Stimulated activated CD8-positive, alpha-beta memory T cell treated with anti-CD3 and anti-CD28 coated beads, Interleukin-12 subunit alpha, Interleukin-12 subunit beta, amount 100 ng/mL, for 24 hours (primary cell): ENCODE measurements at regions not wholly inside any gene's neighbourhood (a gene's known extent, or its start where the extent isn't known, plus 50 kb on each side); places are given as distances from the start of the nearest gene placed in this dataset.

Experiments used
- DNase-seq: peaks from one replicate; pipeline ENCODE4 v3.0.0-alpha.2; 2020; ENCODE audit errors: extremely low read depth

DNA sequence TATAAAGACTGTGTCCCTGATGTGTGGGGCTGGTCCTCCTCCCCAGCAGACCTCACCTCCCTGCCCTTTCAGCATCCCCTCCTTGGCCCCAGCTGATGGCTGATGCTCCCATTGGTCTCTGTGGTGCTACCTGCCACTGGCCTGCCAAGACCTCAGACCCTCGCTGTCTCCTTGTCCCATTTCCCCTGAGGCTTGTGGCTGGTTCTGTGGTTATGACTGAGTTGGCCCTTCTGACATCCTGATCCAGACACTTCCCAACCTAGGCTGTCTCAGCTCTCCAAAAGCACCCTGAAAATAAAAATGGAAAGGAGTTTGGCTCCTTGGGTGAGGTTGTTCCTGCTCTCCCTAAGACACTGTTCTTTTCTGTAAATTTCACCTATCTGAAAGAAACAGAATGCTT, 214.2 kb downstream of the RPS24 start:
- DNase-seq: no peak

- DNase-seq: no peak
Measured at GRCh38 chr10:78248651-78249464, 215.2 kb downstream of the RPS24 start.

GRCh38 chr10:78249690-78250089, 216.0 kb downstream of the RPS24 start:
- no peak for DNase-seq

DNA sequence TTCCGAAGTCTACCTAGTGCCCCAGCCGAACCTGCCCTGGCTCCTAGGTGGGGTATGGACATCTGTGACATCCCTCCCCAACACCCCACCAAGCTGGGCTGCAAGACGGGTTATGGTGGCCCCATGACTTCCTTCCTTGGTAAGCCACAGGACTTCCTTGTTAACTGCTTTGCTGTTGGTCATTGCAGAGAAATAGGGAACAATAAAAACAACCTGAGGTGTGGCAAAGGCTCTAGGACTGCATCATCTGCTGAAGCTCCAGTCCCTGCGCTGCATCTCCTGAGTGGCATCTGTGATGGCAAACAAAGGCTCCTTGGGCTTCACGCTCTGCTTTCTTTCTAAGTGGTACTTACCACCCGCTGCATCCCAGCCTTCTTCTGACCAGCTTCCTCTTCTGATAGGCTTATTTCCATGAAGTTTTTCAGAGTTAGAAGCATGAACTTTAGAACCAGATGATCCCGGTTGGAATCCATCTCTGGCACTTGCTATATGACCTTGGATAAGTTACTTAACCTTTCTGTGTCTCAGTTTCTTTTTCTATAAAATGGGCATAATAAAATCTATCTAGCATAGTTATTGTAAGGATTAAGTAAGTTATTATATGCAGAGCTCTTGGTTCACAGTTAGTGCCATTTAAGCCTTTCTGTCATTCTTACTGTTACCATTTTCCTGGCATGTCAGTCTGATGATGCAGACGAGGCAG, 216.8 kb downstream of the RPS24 start:
- DNase-seq: no peak

- DNase-seq: no peak
Measured at GRCh38 chr10:78251016-78251385, 217.3 kb downstream of the RPS24 start.

DNA sequence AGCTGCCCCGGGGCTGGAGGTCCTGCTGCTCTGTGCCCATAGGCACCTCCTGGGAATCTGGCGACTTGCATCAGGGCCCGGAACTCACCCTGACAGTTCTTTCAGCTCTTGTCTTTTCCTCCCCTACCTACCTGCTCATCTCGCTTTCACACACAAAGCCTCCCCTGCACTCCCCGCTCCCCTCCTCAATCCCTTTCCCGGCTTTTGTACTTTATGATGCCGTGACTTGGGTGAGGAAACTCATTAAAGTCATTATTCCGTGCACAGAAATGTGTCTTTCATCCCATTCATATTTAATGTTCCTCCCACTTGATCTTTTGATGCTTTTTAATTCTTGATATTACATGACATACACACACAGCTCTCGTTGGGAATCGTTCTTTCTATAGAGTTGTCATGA, 218.6 kb downstream of the RPS24 start:
- no peak for DNase-seq

GRCh38 chr10:78253063-78253853, 219.6 kb downstream of the RPS24 start:
- no peak for DNase-seq

- no peak for DNase-seq
Measured at GRCh38 chr10:78254013-78254412, 220.3 kb downstream of the RPS24 start.

- DNase-seq: no peak
Measured at GRCh38 chr10:78255214-78255613, 221.6 kb downstream of the RPS24 start.

DNA sequence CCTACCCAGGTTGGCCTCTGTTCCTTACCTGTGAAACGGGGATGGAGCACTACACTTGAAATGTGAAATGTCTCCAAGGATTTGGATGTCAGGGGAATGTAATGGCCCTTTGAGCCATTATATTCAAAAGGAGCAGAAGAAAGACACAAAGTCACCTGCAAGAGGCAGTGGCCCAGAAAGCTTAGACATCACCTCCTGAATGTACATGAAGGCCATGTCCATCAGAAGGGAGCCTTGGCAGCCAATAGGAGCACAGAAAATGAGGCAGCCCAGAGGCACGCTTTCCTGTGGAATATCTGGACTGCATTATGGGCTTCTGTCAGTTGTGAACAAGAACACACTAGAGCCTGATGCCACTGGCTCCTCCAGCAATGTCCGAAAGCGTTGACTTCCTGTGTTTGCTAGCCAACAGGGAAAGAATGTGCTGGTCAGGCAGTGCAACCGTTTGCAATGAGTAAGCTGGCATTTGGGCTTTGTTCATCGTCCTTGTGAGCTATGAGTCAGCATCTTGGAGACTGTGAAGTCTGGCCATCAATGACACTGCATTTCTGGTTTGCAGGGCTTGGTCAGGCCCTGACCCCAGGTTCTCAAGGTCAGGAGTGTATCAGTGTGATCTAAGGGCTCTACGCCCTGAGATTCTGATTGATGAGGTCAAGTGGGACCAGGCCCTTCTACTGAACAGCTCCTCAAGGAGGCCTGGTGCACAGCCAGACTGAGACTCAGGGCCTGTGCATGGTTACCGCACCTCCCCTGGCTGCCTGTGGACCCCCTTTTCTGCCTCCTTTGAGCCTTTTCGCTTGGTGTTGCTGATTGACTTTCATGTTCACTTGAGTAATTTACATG, 222.4 kb downstream of the RPS24 start:
- DNase-seq: no peak

- DNase-seq: no peak
Measured at GRCh38 chr10:78258323-78259030, 224.8 kb downstream of the RPS24 start.

GRCh38 chr10:78259391-78259790, 225.7 kb downstream of the RPS24 start:
- no peak for DNase-seq

DNA sequence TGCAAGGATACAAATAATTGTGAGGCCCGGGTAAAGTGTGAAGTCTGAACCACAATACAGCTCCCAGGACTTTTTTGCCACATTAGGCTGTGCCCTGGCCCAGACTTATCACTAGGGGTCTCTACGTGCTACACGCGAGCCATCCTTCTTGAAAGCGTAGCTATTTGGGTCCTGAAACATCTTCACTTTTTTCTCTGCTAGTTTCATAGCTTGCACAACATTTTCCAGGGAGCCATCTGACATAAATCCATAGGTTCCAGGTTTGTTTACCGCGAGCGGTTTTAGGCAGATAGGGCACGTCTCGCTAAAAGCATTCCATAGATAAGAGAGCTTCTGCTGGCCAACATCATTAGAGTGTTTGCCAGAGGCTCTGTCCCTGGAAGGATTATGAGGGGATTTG, 226.5 kb downstream of the RPS24 start:
- DNase-seq: no peak

GRCh38 chr10:78260680-78261079, 227.0 kb downstream of the RPS24 start:
- no peak for DNase-seq

DNA sequence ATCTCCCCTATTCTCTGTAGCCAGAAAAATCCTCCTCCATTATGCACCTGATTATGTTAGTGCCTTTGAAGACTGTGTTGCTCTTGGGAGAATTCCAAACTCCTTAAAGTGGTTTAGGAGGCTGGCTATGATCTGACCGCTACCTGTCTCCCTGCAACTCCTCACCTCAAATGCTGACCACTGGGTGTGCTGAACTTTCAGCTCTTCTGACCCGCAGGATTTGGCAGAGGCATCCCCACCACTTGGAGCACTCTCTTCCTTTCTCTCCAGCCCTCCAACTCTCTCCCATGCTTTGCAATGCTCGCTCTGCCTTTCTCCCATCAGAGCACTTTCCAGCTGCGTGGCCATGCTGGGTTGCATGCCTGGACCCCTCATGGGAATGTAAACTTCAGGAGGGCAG, 227.6 kb downstream of the RPS24 start:
- DNase-seq: no peak

DNA sequence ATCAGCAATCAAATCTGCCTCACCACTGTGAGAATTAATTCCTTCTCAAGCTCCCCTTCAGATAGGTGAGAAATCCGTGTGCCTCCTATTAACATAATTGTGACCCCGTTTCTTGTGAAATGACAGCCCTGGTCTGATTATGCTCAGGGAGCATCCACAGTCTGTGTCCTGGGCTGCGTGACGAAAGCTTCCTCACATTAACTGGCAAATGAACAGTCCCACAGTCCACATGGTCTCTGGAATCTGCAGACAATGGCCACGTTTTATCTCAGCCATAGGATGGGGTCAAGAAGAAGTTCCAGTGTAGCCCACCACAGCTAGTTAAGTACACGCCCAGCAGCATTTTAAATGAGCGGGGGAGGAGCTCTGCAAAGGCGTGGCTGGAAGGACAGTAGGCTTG, 229.2 kb downstream of the RPS24 start:
- DNase-seq: no peak

DNA sequence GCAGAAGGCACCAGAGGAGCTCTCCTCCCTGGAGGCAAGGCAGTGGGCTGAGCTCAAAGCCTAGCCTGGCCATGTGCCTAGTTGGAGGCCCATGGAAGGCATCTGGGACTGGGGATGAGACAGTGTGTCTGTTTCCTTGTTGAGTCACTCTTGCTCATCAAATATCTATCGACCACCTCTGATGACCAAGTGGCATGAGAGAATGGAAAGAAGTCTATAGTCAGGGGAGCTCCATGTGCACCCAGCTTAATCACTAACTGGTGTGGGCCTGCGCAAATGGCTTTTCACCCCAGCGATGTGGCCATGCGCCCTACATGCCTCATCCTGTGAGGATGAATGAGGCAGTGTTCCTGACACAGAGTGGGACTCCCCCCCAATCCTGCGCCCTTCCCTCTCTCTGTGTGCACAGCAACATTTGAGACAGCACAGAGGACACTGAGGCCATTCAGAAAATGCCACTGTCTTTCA, 229.9 kb downstream of the RPS24 start:
- no peak for DNase-seq

DNA sequence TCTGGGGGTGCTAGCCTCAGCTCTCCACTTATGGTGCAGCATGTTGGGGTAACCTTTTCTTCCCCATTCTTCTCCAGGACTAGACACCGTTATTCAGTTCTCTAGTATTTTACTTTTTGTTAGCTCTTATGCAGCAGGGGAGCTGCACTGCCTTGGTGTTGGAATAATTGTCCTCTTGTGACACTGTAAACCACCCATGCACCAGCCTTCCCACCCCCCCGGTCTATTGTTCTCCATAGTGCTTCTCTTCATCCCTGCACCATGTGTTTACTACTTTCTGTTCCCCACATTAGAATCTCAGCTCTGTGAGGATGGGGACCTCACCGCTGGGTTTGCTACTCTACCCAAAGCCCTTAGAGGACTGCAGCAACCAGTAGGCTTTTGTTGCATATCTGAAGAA, 230.7 kb downstream of the RPS24 start:
- DNase-seq: no peak

DNA sequence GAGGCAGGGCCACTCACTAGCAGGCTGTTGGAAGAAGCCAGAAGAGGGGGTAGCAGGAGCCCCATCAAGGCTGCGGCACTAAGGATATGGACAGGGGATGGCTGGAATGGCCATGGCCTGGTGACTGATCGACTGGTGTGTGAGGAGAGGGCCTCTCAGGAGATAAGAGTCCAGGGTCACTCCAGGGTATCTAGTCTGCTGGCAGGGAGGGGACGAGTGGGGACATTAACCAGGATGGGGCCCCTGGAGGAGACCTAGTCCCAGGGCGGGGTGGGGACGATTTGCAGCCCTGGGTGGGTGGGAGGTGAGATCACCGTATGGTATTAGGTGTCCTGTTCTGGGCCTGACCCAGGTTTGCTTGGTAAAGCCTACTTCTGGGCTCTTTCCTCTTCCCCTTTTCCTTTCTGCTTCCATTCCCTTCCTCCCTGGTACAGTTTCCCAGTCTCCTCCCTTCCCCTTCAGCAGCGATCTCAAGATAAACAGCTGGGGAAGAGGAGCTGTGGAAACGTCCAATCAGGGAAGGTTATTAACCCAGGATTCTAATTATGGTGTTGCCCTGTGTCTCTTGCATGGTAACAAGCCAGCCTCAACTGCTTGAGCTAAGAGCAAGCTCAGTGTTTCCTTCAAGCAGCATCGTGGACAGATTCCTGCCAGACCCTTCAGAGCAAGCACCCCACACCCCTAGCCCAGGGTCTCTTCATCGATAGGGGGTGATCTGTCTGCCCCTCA, 233.2 kb downstream of the RPS24 start:
- DNase-seq: no peak

DNA sequence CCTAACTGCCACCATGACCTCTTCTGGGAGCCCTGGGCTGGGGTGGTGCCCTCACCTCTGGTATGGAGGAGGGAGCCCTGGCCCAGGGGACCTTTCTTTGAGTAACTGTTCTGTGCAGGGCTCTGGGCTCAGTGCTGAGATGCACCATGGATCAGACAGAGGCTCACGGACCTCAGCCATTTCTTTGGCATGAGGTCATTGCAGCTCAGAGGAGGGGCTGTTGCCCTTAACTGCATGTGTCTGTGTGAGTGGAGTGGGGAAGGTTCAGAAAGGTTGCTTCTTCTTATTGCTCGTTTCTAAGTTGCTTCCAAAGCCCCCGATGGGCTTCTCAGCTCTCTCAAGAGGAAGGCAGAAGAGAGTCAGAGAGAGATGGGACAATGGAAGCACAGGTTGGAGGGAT, 233.9 kb downstream of the RPS24 start:
- DNase-seq: no peak
